ENCODE measurements at regions not wholly inside any gene's neighbourhood (a gene's known extent, or its start where the extent isn't known, plus 50 kb on each side); places are given as distances from the start of the nearest gene placed in this dataset.

GRCh38 chr6:56407883-56408410, 160.6 kb upstream of the COL21A1 start:
- CTCF ChIA-PET, result no interaction called here
- Mint-ChIP-seq H3K27ac (no peak overlapping the region), H3K36me3 (ENCODE audit: low read depth) (no peaks in the 10 kb centered on the region), H3K9me3 (no peaks in the 10 kb centered on the region), H3K4me1 (ENCODE audit: low read depth) (no peaks in the 10 kb centered on the region), H3K4me3 (no peak overlapping the region), H3K27me3 (no peaks in the 10 kb centered on the region)
- intact Hi-C loops (cut with micrococcal nuclease), result no loop called here
- TF ChIP-seq CTCF (IDR thresholded peaks at IDR 0.05), result no peak
- ATAC-seq, result no peak
- POLR2A ChIA-PET, result no interaction called here
- no peak for DNase-seq

- POLR2A ChIA-PET, result no interaction called here
- H3K9me3 Mint-ChIP-seq, result peaks cover 6% of the 10 kb centered on the region
- DNase-seq, result no peak
- H3K4me3 Mint-ChIP-seq, result no peak overlapping the region
- no peaks in the 10 kb centered on the region for H3K4me1 Mint-ChIP-seq (ENCODE audit: low read depth)
- H3K27me3 Mint-ChIP-seq, result no peaks in the 10 kb centered on the region
- CTCF ChIA-PET, result no interaction called here
- intact Hi-C loops (cut with micrococcal nuclease), result no loop called here
- no peaks in the 10 kb centered on the region for H3K36me3 Mint-ChIP-seq (ENCODE audit: low read depth)
- ATAC-seq, result no peak
- no peak for TF ChIP-seq CTCF (IDR thresholded peaks at IDR 0.05)
- H3K27ac Mint-ChIP-seq, result no peak overlapping the region
These were observed 159.2 kb upstream of the COL21A1 start for GRCh38 chr6:56406276-56407269.

GRCh38 chr6:56404599-56404998, 157.2 kb upstream of the COL21A1 start:
- POLR2A ChIA-PET, result no interaction called here
- Mint-ChIP-seq H3K9me3 (peaks cover 6% of the 10 kb centered on the region), H3K4me3 (no peak overlapping the region), H3K27ac (no peak overlapping the region), H3K4me1 (ENCODE audit: low read depth) (no peaks in the 10 kb centered on the region), H3K36me3 (ENCODE audit: low read depth) (no peaks in the 10 kb centered on the region), H3K27me3 (no peaks in the 10 kb centered on the region)
- TF ChIP-seq CTCF (IDR thresholded peaks at IDR 0.05), result no peak
- ATAC-seq (no peak), DNase-seq (no peak)
- CTCF ChIA-PET, result no interaction called here
- intact Hi-C loops (cut with micrococcal nuclease), result no loop called here

- no peak for TF ChIP-seq CTCF (IDR thresholded peaks at IDR 0.05)
- peaks cover 6% of the 10 kb centered on the region for H3K9me3 Mint-ChIP-seq
- CTCF ChIA-PET, result no interaction called here
- H3K27me3 Mint-ChIP-seq, result no peaks in the 10 kb centered on the region
- H3K36me3 Mint-ChIP-seq (ENCODE audit: low read depth), result no peaks in the 10 kb centered on the region
- POLR2A ChIA-PET, result no interaction called here
- no peak overlapping the region for H3K4me3 Mint-ChIP-seq
- no peak for ATAC-seq
- H3K27ac Mint-ChIP-seq, result no peak overlapping the region
- intact Hi-C loops (cut with micrococcal nuclease), result no loop called here
- no peaks in the 10 kb centered on the region for H3K4me1 Mint-ChIP-seq (ENCODE audit: low read depth)
- DNase-seq, result no peak
These were observed 156.4 kb upstream of the COL21A1 start for GRCh38 chr6:56403745-56404144.

- ChIA-PET CTCF (interaction anchor here (0.6 kb wide), 1 partner anchor 40 kb away, joined by 3 read pairs; no protein-coding TSS in a partner anchor), POLR2A (no interaction called here)
- Mint-ChIP-seq H3K4me3 (no peak overlapping the region), H3K27ac (no peak overlapping the region), H3K4me1 (ENCODE audit: low read depth) (no peaks in the 10 kb centered on the region), H3K9me3 (peaks cover 6% of the 10 kb centered on the region), H3K27me3 (no peaks in the 10 kb centered on the region), H3K36me3 (ENCODE audit: low read depth) (no peaks in the 10 kb centered on the region)
- ATAC-seq (no peak), DNase-seq (no peak)
- intact Hi-C loops (cut with micrococcal nuclease), result no loop called here
- no peak for TF ChIP-seq CTCF (IDR thresholded peaks at IDR 0.05)
These were observed 154.2 kb upstream of the COL21A1 start for GRCh38 chr6:56401477-56402070.

All from activated CD8-positive, alpha-beta T cell treated with anti-CD3 and anti-CD28 coated beads for 36 hours (primary cell).